ENCODE measurements at regions not wholly inside any gene's neighbourhood (a gene's known extent, or its start where the extent isn't known, plus 50 kb on each side); places are given as distances from the start of the nearest gene placed in this dataset.

- H3K4me1 ChIP-seq: no peaks in the 10 kb centered on the region
- 38 to 56% methylated on average over 1 of the region's 1 CpG for WGBS, 2 donors
- H3K4me3 ChIP-seq: no peak overlapping the region
- DNase-seq: no peak
- no peaks in the 10 kb centered on the region for H3K36me3 ChIP-seq (ENCODE audit: low read depth, missing control alignments)
- intact Hi-C loops (cut with DNase I; ENCODE audit: low total_unique reads): no loop called here
- no peaks in the 10 kb centered on the region for H3K27me3 ChIP-seq
- no peaks in the 10 kb centered on the region for H3K9me3 ChIP-seq
- TF ChIP-seq POLR2A (IDR thresholded peaks at IDR 0.05): no peak
- no peak for TF ChIP-seq CTCF (IDR thresholded peaks at IDR 0.05)
- no peak overlapping the region for H3K27ac ChIP-seq
Measured at GRCh38 chr4:30817447-30817846, 97.3 kb downstream of the PCDH7 start.

GRCh38 chr4:30818541-30818940 lies 98.4 kb downstream of the PCDH7 start:
- no peak for TF ChIP-seq POLR2A (IDR thresholded peaks at IDR 0.05)
- no peak for TF ChIP-seq CTCF (IDR thresholded peaks at IDR 0.05)
- Histone ChIP-seq H3K27ac (no peak overlapping the region), H3K27me3 (no peaks in the 10 kb centered on the region), H3K4me1 (no peaks in the 10 kb centered on the region), H3K36me3 (ENCODE audit: low read depth, missing control alignments) (no peaks in the 10 kb centered on the region), H3K4me3 (no peak overlapping the region), H3K9me3 (no peaks in the 10 kb centered on the region)
- intact Hi-C loops (cut with DNase I; ENCODE audit: low total_unique reads): no loop called here
- DNase-seq: no peak

GRCh38 chr4:30821275-30821674 lies 101.1 kb downstream of the PCDH7 start:
- intact Hi-C loops (cut with DNase I; ENCODE audit: low total_unique reads): no loop called here
- Histone ChIP-seq H3K4me1 (no peaks in the 10 kb centered on the region), H3K9me3 (no peaks in the 10 kb centered on the region), H3K27me3 (no peaks in the 10 kb centered on the region), H3K36me3 (ENCODE audit: low read depth, missing control alignments) (no peaks in the 10 kb centered on the region), H3K4me3 (no peak overlapping the region), H3K27ac (no peak overlapping the region)
- 92% methylated on average over 4 of the region's 4 CpGs for WGBS, 2 donors
- DNase-seq: no peak
- TF ChIP-seq CTCF (IDR thresholded peaks at IDR 0.05): no peak
- no peak for TF ChIP-seq POLR2A (IDR thresholded peaks at IDR 0.05)

GRCh38 chr4:30821859-30822612 lies 101.9 kb downstream of the PCDH7 start:
- no peak overlapping the region for H3K4me3 ChIP-seq
- no peak for DNase-seq
- 84 to 87% methylated on average over 12 of the region's 12 CpGs for WGBS, 2 donors
- H3K36me3 ChIP-seq (ENCODE audit: low read depth, missing control alignments): no peaks in the 10 kb centered on the region
- no peaks in the 10 kb centered on the region for H3K4me1 ChIP-seq
- H3K27me3 ChIP-seq: no peaks in the 10 kb centered on the region
- TF ChIP-seq CTCF (IDR thresholded peaks at IDR 0.05) (no peak), POLR2A (IDR thresholded peaks at IDR 0.05) (no peak)
- intact Hi-C loops (cut with DNase I; ENCODE audit: low total_unique reads): no loop called here
- H3K27ac ChIP-seq: no peak overlapping the region
- no peaks in the 10 kb centered on the region for H3K9me3 ChIP-seq

GRCh38 chr4:30822911-30823551 lies 102.9 kb downstream of the PCDH7 start:
- intact Hi-C loops (cut with DNase I; ENCODE audit: low total_unique reads): no loop called here
- no peak for TF ChIP-seq CTCF (IDR thresholded peaks at IDR 0.05)
- TF ChIP-seq POLR2A (IDR thresholded peaks at IDR 0.05): no peak
- no peaks in the 10 kb centered on the region for H3K4me1 ChIP-seq
- DNase-seq: no peak
- H3K4me3 ChIP-seq: no peak overlapping the region
- no peak overlapping the region for H3K27ac ChIP-seq
- no peaks in the 10 kb centered on the region for H3K9me3 ChIP-seq
- no peaks in the 10 kb centered on the region for H3K27me3 ChIP-seq
- H3K36me3 ChIP-seq (ENCODE audit: low read depth, missing control alignments): no peaks in the 10 kb centered on the region
- 70 to 80% methylated on average over 10 of the region's 10 CpGs for WGBS, 2 donors
